Gastroesophageal sphincter (tissue), 3 donors: ENCODE measurements at regions not wholly inside any gene's neighbourhood (a gene's known extent, or its start where the extent isn't known, plus 50 kb on each side); places are given as distances from the start of the nearest gene placed in this dataset.
A peak's percentile ranks its signal among the peaks of the same experiment; 100 is the strongest.

Experiments
- EP300 ChIP-seq: sonication (generic); formaldehyde crosslinking; IDR thresholded peaks from one replicate; pipeline ENCODE4 v1.6.1; 2017; ENCODE audit warnings: antibody characterized with exemption, mild to moderate bottlenecking
- POLR2A ChIP-seq, 2 donors: fragments of 450-650 bp; IDR thresholded peaks; one replicate each; pipeline ENCODE4 v1.6.1; 2017; ENCODE audit warnings: antibody characterized with exemption in 2 of 2, mild to moderate bottlenecking in 2 of 2, moderate library complexity in 1 of 2
- POLR2AphosphoS5 ChIP-seq: sonication (generic); formaldehyde crosslinking; IDR thresholded peaks from one replicate; pipeline ENCODE4 v1.6.1; 2017; ENCODE audit warnings: antibody characterized with exemption
- TF ChIP-seq, protein P1 (sequence below), 4 experiments: fragments of 200-600 bp in 2 of 4; fragments of 450-650 bp in 2 of 4; sonication (generic) in 1 of 4; IDR thresholded peaks; one replicate each; pipeline ENCODE4 v1.5.1; 2017 to 2019; ENCODE audit warnings: antibody characterized with exemption in 4 of 4, mild to moderate bottlenecking in 2 of 4, moderate library complexity in 2 of 4

DNA sequence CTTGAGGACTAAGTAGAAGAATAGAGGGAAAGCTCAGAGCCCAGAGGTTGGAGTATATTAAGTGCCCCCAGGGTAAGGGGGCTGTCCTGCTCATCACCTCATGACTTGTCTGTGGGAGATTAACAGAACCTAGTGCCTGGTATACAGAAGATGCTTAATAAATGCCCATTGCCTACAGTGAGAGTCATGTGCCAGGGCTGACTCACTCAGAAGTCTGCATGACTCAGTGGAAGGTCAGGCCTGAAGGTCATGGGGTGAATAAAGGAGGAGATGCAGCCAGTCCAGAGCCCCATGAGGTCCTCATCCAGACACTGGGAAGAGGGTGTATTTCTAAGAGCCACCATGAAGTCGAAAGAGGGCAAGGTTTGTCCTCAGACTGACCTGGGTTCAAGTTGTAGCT is 62.5 kb upstream of the TLE3 start:
- TF ChIP-seq EP300 (no peak), POLR2A (IDR thresholded peaks at IDR 0.05) (no peak), POLR2AphosphoS5 (peak; percentile 21)
- TF ChIP-seq, protein P1, sequence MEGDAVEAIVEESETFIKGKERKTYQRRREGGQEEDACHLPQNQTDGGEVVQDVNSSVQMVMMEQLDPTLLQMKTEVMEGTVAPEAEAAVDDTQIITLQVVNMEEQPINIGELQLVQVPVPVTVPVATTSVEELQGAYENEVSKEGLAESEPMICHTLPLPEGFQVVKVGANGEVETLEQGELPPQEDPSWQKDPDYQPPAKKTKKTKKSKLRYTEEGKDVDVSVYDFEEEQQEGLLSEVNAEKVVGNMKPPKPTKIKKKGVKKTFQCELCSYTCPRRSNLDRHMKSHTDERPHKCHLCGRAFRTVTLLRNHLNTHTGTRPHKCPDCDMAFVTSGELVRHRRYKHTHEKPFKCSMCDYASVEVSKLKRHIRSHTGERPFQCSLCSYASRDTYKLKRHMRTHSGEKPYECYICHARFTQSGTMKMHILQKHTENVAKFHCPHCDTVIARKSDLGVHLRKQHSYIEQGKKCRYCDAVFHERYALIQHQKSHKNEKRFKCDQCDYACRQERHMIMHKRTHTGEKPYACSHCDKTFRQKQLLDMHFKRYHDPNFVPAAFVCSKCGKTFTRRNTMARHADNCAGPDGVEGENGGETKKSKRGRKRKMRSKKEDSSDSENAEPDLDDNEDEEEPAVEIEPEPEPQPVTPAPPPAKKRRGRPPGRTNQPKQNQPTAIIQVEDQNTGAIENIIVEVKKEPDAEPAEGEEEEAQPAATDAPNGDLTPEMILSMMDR (IDR thresholded peaks at IDR 0.05) = no peak
